ENCODE measurements at regions not wholly inside any gene's neighbourhood (a gene's known extent, or its start where the extent isn't known, plus 50 kb on each side); places are given as distances from the start of the nearest gene placed in this dataset.
A peak's percentile ranks its signal among the peaks of the same experiment; 100 is the strongest.

DNA sequence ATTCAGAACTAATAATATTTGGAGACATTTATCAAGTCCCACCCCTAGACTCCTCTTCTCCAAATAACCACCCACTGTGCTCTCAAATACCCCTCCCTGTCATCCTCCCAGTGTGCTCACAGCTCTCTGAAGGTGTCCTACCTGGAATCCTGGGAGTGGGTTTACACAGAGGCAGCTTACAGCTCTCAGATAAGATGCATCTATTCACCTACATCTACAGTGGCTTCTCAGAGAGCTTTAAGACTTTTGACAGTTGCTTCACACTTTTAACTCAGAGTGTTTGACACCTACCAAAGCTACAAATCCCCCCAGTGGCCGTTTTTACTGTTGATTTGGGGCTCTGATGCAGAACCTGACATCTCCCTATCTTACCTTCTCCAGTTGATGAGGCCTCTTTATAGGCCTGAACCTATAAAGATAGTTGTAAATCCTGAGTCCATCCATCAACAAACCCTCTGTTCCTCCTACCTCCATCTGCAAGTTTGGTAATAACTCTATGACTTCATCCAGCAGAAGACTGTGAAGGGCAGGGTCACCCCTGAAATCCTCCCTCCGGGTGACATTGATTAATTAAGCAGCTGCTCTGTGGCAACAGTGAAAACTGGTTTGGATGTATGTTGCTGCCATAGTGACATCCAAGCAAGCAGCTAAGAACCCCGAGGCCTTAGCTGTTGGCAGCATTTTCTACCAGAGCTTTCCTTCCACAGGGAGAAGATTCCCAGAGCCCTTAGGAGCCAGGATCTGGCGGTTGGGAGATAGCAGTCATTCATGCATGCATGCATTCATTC is 226.1 kb upstream of the RREB1 start:
- Mint-ChIP-seq H3K9me3 (no peaks in the 10 kb centered on the region; the same call in 1 of the 2 replicates), H3K27me3 (ENCODE audit: insufficient read depth) (peaks cover 7% of the 10 kb centered on the region), H3K4me3 (no peak overlapping the region), H3K4me1 (ENCODE audit: low read depth) (peaks cover 9% of the 10 kb centered on the region; the same call in 1 of the 2 replicates), H3K36me3 (ENCODE audit: low read depth) (no peaks in the 10 kb centered on the region), H3K27ac (no peak overlapping the region)
- TF ChIP-seq, protein P1, sequence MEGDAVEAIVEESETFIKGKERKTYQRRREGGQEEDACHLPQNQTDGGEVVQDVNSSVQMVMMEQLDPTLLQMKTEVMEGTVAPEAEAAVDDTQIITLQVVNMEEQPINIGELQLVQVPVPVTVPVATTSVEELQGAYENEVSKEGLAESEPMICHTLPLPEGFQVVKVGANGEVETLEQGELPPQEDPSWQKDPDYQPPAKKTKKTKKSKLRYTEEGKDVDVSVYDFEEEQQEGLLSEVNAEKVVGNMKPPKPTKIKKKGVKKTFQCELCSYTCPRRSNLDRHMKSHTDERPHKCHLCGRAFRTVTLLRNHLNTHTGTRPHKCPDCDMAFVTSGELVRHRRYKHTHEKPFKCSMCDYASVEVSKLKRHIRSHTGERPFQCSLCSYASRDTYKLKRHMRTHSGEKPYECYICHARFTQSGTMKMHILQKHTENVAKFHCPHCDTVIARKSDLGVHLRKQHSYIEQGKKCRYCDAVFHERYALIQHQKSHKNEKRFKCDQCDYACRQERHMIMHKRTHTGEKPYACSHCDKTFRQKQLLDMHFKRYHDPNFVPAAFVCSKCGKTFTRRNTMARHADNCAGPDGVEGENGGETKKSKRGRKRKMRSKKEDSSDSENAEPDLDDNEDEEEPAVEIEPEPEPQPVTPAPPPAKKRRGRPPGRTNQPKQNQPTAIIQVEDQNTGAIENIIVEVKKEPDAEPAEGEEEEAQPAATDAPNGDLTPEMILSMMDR (IDR thresholded peaks at IDR 0.05): no peak
- DNase-seq: no peak

DNA sequence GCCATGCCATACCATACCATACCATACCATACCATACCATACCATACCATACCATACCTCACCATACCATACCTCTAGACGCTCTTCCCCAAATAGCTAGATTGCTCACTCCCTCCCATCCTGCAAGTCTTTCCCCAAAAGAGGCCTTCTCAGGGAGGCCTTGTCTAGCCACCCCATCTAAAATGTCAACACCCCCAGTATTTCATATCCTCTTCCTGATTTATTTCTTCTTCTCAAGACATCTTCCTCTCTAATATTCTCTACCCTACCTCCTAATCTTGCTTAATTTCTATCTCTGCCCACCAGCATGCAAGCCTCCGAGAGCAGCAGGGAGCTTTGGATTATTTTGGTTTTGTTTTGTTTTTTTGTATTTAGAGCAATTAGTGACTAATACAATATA is 225.2 kb upstream of the RREB1 start:
- TF ChIP-seq, protein P1 (IDR thresholded peaks at IDR 0.05): no peak
- Mint-ChIP-seq H3K27me3 (ENCODE audit: insufficient read depth) (peaks cover 7% of the 10 kb centered on the region), H3K4me3 (no peak overlapping the region), H3K27ac (no peak overlapping the region), H3K36me3 (ENCODE audit: low read depth) (no peaks in the 10 kb centered on the region), H3K9me3 (no peaks in the 10 kb centered on the region; the same call in 1 of the 2 replicates), H3K4me1 (ENCODE audit: low read depth) (peaks cover 9% of the 10 kb centered on the region; the same call in 1 of the 2 replicates)
- DNase-seq: no peak

DNA sequence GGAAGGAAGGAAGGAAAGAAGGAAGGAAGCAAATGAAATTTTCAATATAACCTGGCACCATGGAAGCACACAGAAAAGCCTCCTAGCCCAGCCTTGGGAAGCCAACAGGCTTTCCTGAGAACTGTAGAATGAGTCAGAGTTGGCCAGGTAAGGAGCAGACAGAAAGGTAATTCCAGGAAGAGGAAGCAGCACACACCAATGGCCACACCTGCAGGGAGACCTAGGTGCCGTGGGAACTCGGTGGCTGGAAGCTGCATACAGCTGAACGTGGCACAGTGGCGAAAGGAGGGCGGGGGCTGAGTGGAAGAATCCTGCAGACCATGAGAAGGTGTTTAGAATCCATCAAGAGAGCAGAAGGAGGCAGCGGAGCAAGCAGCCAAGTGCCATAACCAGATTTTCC is 224.8 kb upstream of the RREB1 start:
- Mint-ChIP-seq H3K4me3 (no peak overlapping the region), H3K27me3 (ENCODE audit: insufficient read depth) (peaks cover 7% of the 10 kb centered on the region), H3K36me3 (ENCODE audit: low read depth) (no peaks in the 10 kb centered on the region), H3K4me1 (ENCODE audit: low read depth) (peaks cover 9% of the 10 kb centered on the region; the same call in 1 of the 2 replicates), H3K9me3 (no peaks in the 10 kb centered on the region; the same call in 1 of the 2 replicates), H3K27ac (no peak overlapping the region)
- no peak for DNase-seq
- TF ChIP-seq, protein P1 (IDR thresholded peaks at IDR 0.05): no peak

DNA sequence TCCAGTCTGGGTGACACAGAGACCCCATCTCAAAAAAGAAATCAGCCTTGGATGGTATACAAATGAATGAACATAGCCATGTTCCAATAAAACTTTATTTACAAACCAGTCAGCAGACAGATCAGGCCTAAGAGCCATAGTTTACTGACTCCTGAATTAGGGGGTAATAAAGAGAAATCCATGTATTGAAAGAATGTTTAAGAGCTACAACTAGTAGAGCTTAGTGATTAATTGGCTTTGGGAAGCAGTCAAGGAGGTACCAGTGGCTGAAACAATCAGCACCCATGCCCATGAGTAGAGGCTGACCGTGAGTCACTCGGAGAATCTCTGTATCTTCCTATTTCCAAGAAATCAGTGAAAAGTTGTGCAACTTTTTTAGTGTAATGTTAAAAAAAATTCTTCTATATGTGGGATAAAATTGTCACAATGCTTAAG is 223.6 kb upstream of the RREB1 start:
- peak; percentile 5 for DNase-seq
- Mint-ChIP-seq H3K4me1 (ENCODE audit: low read depth) (peaks cover 6% of the 10 kb centered on the region; the same call in 1 of the 2 replicates), H3K27ac (no peak overlapping the region), H3K36me3 (ENCODE audit: low read depth) (no peaks in the 10 kb centered on the region), H3K27me3 (ENCODE audit: insufficient read depth) (peaks cover 8% of the 10 kb centered on the region), H3K9me3 (peaks cover 7% of the 10 kb centered on the region; the same call in 1 of the 2 replicates), H3K4me3 (no peak overlapping the region)
- TF ChIP-seq, protein P1 (IDR thresholded peaks at IDR 0.05): no peak

DNA sequence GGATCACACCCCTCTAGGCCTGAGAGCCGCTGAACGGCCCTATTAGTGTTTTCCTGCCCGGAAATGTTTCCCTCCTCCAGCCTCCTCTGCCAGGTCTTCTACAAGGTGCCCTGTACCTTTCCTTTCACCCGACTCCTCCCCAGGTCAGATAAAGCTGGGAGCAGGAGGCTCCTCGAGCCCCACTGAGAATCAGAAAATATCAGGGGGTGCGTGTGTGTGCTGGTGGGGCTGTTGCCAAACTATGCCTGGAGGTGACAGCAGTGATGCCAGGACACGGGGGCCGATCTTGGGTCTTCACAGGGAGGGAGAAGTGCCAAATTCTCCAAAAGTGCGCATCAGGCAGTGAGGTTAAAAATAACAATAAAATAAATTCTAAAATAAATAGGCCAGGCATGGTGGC is 222.8 kb upstream of the RREB1 start:
- no peaks in the 10 kb centered on the region for H3K36me3 Mint-ChIP-seq (ENCODE audit: low read depth)
- H3K4me1 Mint-ChIP-seq (ENCODE audit: low read depth): no peaks in the 10 kb centered on the region; the same call in 1 of the 2 replicates
- H3K4me3 Mint-ChIP-seq: no peak overlapping the region
- DNase-seq: no peak
- peaks cover 7% of the 10 kb centered on the region; the same call in 1 of the 2 replicates for H3K9me3 Mint-ChIP-seq
- TF ChIP-seq, protein P1 (IDR thresholded peaks at IDR 0.05): no peak
- peaks cover 9% of the 10 kb centered on the region for H3K27me3 Mint-ChIP-seq (ENCODE audit: insufficient read depth)
- H3K27ac Mint-ChIP-seq: no peak overlapping the region

All from HFFc6 (cell line).